Rectal smooth muscle tissue (tissue), 1 donor: ENCODE measurements at regions not wholly inside any gene's neighbourhood (a gene's known extent, or its start where the extent isn't known, plus 50 kb on each side); places are given as distances from the start of the nearest gene placed in this dataset.

Experiments used
- H3K27ac ChIP-seq: one replicate; pipeline ENCODE4 v1.7.0; 2013; ENCODE audit warnings: low read depth, low read length, inconsistent platforms
- H3K27me3 ChIP-seq: one replicate; pipeline ENCODE4 v1.7.0; 2013; ENCODE audit warnings: low read length; ENCODE audit not compliant: control insufficient read depth, insufficient read depth
- H3K36me3 ChIP-seq: one replicate; pipeline ENCODE4 v1.7.0; 2013; ENCODE audit warnings: low read length; ENCODE audit not compliant: control insufficient read depth, insufficient read depth
- H3K4me1 ChIP-seq: one replicate; pipeline ENCODE4 v1.7.0; 2013; ENCODE audit warnings: low read length; ENCODE audit not compliant: control insufficient read depth, insufficient read depth
- H3K4me3 ChIP-seq: one replicate; pipeline ENCODE4 v1.7.0; 2013; ENCODE audit warnings: low read length
- H3K9ac ChIP-seq: one replicate; pipeline ENCODE4 v1.7.0; 2013; ENCODE audit warnings: low read length

DNA sequence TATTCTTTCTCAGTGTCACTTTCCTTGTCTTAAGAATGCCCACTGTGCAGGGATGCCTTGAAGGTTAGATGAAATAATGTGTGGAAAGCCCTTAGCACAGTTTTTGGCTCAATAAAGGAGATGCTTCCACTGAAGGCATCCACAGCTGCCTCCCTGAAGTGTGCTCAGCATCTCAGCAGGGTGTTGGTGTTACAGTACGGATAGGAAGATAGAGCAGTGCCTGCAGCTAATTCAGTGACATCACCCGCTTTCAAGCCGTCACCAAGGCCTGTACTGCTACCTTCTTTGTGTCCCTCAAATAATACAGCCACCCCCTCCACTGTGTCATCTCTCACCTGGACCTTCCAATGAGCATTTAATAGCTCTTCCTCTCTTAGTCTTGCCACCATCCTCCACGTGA lies 59.0 kb downstream of the NDUFS5 start:
- peaks cover 12% of the 10 kb centered on the region for H3K4me1 ChIP-seq
- H3K4me3 ChIP-seq, result no peak overlapping the region
- H3K36me3 ChIP-seq, result no peaks in the 10 kb centered on the region
- H3K9ac ChIP-seq, result no peak overlapping the region
- peaks cover 5% of the 10 kb centered on the region for H3K27me3 ChIP-seq
- H3K27ac ChIP-seq, result no peak overlapping the region

GRCh38 chr1:39086386-39086785 lies 60.2 kb downstream of the NDUFS5 start:
- Histone ChIP-seq H3K36me3 (no peaks in the 10 kb centered on the region), H3K4me3 (no peak overlapping the region), H3K27me3 (peaks cover 5% of the 10 kb centered on the region), H3K27ac (peak overlapping the region; percentile 71), H3K4me1 (peaks cover 15% of the 10 kb centered on the region), H3K9ac (no peak overlapping the region)

GRCh38 chr1:39086865-39087409 lies 60.8 kb downstream of the NDUFS5 start:
- Histone ChIP-seq H3K4me1 (peaks cover 15% of the 10 kb centered on the region), H3K36me3 (no peaks in the 10 kb centered on the region), H3K27me3 (peaks cover 5% of the 10 kb centered on the region), H3K9ac (no peak overlapping the region), H3K4me3 (no peak overlapping the region), H3K27ac (peak overlapping the region; percentile 71)

GRCh38 chr1:39087435-39087834 lies 61.3 kb downstream of the NDUFS5 start:
- H3K27ac ChIP-seq, result peak overlapping the region; percentile 71
- H3K27me3 ChIP-seq, result peaks cover 5% of the 10 kb centered on the region
- no peak overlapping the region for H3K9ac ChIP-seq
- H3K36me3 ChIP-seq, result no peaks in the 10 kb centered on the region
- no peak overlapping the region for H3K4me3 ChIP-seq
- peaks cover 15% of the 10 kb centered on the region for H3K4me1 ChIP-seq

DNA sequence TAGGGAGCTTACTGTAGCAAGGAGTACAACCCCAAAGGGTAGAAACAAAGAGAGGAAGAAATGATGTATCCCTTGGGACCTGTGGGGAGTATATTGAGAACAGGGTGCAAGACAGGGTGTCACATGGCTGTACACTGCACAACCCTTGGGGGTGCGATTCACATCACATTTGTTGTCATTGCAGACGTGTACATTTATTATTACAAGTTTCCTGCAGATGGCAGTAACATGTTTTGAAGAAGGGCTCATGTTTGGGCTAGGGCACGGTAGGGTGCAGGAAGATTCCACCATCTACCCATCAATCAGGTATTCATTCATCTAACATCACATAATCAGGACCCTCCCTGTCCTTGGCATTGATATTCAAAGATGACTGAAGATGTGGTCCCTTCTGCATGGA lies 62.5 kb downstream of the NDUFS5 start:
- no peak overlapping the region for H3K9ac ChIP-seq
- H3K27ac ChIP-seq, result no peak overlapping the region
- H3K27me3 ChIP-seq, result no peaks in the 10 kb centered on the region
- peaks cover 15% of the 10 kb centered on the region for H3K4me1 ChIP-seq
- no peak overlapping the region for H3K4me3 ChIP-seq
- no peaks in the 10 kb centered on the region for H3K36me3 ChIP-seq

DNA sequence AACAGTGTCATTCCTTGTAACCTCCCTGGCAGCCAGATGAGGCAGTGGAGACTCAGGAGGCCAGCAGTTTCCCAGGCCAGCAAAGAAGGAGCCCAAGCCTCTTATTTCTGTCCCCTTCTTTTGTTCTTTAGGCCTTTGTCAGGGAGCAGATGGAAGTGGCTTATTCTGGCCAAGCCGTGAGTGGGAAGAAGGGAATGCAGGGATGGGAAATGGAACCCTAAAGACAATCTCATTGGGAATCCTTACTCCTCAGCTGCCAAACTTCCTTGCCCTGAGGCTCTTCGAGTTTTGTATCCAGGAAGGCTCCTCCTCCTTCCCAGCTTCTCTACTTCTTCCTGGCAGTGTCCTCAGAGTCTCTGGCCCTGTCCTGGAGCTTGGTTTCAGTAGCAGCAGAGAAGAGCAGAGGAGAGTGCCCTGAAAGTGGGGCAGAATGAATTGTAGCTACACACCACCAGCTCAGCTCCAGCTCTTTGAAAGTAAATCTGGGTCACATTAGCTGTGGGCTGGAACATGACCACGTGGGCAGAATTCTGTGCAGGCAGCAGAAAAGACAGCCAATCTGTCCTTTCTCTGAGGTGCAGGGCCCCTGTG lies 63.9 kb downstream of the NDUFS5 start:
- H3K27ac ChIP-seq, result no peak overlapping the region

DNA sequence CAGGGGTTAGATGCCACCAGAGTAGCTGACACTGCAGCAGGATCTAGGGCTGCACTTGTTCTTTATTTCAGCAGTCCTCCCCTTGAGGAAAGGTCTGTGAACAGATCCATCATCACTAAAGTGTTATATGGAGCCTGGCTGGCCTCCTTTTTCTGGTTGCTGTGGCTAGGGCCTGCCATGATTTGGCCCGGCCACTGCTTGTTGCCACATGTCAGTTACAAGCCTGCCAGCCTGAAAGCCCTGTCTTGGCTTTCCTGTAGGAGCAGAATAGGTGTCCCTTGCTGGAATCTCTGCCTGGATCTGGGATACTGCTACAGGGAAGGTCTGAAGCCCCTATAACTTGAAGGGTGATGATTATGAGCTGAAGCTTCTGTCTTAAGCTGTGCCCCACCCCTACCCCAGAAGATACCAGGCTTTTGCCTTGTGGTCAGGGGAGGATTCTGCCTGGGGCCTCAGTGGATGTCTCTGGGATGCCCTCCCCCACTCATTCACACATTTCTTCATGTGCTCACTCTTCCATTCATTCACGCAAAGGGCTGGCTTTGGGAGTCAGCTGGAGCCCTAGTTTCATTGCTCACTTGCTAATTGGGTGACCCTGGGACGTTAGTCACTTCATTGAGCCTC lies 64.7 kb downstream of the NDUFS5 start:
- Histone ChIP-seq H3K4me3 (no peak overlapping the region), H3K9ac (no peak overlapping the region), H3K4me1 (peaks cover 15% of the 10 kb centered on the region), H3K36me3 (no peaks in the 10 kb centered on the region), H3K27me3 (no peaks in the 10 kb centered on the region), H3K27ac (no peak overlapping the region)

More for the DNA sequence above, 63.9 kb downstream of the NDUFS5 start:
- Histone ChIP-seq H3K36me3 (no peaks in the 10 kb centered on the region), H3K4me3 (no peak overlapping the region), H3K27me3 (no peaks in the 10 kb centered on the region), H3K9ac (no peak overlapping the region), H3K4me1 (peaks cover 15% of the 10 kb centered on the region)

DNA sequence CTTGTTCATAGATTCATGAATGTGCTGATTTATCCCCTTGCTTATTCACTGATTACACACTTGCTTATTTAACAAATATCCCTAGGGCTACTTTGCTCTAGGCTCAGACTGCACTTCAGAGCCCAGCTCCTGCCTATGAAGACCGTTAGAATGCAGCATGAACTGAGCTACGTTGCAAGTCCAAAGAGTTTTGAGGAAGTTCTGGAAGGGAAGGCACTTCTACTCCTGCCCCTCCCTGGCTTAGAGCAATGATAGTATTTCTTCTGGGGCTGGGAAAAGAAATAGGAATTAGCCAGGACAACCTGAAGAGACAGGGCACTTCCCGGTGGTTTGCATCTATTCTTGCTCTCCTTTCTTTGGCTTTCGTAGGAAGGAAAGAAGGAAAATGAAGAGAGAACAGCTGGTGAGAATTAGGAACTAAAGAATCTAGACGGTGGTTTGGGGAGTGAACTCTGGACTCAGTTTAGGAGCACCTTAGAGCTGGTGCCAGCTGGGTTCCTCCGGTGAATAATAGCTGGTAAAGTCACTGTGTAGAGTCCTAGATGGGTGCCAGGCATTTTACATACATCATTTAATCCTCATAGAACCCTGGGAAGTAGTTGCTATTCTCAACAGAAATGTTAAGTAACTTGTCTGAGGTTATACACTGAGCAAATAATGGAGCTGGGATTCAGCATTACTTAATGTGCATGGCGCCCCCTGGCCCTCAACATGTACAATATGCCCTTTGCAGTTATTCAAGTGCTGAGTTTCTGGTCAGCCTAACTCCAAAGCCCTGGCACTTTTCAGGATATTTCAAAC lies 65.9 kb downstream of the NDUFS5 start:
- Histone ChIP-seq H3K27ac (no peak overlapping the region), H3K36me3 (no peaks in the 10 kb centered on the region), H3K4me1 (peaks cover 9% of the 10 kb centered on the region), H3K9ac (no peak overlapping the region), H3K4me3 (no peak overlapping the region), H3K27me3 (no peaks in the 10 kb centered on the region)

GRCh38 chr1:39094685-39095084 lies 68.5 kb downstream of the NDUFS5 start:
- Histone ChIP-seq H3K9ac (no peak overlapping the region), H3K27me3 (no peaks in the 10 kb centered on the region), H3K4me1 (peaks cover 3% of the 10 kb centered on the region), H3K36me3 (no peaks in the 10 kb centered on the region), H3K27ac (no peak overlapping the region), H3K4me3 (no peak overlapping the region)

DNA sequence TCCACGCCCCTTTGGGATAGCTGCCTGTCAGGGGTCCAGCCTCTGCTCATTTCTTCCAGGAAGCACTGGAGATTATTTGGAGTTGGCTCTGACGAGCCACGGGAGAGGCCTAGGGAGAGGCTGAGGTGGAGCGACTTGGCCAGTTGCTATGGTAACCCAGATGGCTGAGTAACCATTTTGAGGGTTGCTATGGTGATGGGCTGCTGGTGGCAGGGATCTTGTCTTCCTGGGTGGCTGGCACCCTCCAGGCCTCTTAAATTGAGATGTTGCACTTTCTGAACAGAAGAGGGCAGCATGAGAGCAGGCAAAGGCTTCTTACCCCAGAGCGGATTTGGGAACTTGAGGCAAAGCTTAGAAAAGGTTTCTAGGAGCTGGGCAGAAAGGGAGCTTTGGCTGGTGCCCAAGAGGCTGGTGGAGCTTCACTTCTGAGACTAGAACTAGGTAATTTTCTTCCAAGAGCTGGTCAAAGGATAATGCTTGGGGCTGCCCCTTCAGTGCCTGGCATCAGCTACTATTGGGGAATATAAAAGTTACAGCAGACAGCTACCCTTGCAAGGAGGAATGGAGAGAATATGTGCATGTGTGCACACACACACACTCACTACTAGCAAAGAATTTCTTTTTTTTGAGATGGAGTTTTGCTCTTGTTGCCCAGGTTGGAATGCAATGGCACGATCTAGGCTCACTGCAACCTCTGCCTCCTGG lies 72.5 kb downstream of the NDUFS5 start:
- Histone ChIP-seq H3K27ac (no peak overlapping the region), H3K27me3 (no peaks in the 10 kb centered on the region), H3K9ac (peak overlapping the region; percentile 56), H3K36me3 (no peaks in the 10 kb centered on the region), H3K4me1 (peaks cover 11% of the 10 kb centered on the region), H3K4me3 (no peak overlapping the region)

- Histone ChIP-seq H3K4me3 (peak overlapping the region; percentile 22), H3K4me1 (peaks cover 25% of the 10 kb centered on the region), H3K27ac (peak overlapping the region; percentile 91), H3K36me3 (no peaks in the 10 kb centered on the region), H3K9ac (no peak overlapping the region), H3K27me3 (no peaks in the 10 kb centered on the region)
Measured at GRCh38 chr1:39102537-39103327, 76.6 kb downstream of the NDUFS5 start.
